ENCODE measurements at regions not wholly inside any gene's neighbourhood (a gene's known extent, or its start where the extent isn't known, plus 50 kb on each side); places are given as distances from the start of the nearest gene placed in this dataset.

- no peak for DNase-seq (ENCODE audit: low read depth, low spot score)
- no peak overlapping the region for H3K27ac ChIP-seq (ENCODE audit: low read depth, low read length)
- no peak overlapping the region for H3K4me2 ChIP-seq (ENCODE audit: low read length)
- BruUV-seq (replicated peaks), result no TSS peak
- no peak overlapping the region for H3K4me3 ChIP-seq (replicated peaks in 1 of 2; ENCODE audit: low read depth in 1 of 2, low read length in 2 of 2)
- TF ChIP-seq SRF (IDR thresholded peaks at IDR 0.05; ENCODE audit: low read depth), result no peak
- TF ChIP-seq POLR2AphosphoS5 (IDR thresholded peaks at IDR 0.05; ENCODE audit: low read depth, low read length), result no peak
- TF ChIP-seq SIN3A (IDR thresholded peaks at IDR 0.05; ENCODE audit: low read depth), result no peak
- TF ChIP-seq TCF7L2 (IDR thresholded peaks at IDR 0.05; ENCODE audit: borderline replicate concordance, extremely low read depth, insufficient read depth, insufficient read length), result no peak
- TF ChIP-seq MAX (IDR thresholded peaks at IDR 0.05), result no peak
- TF ChIP-seq EZH2phosphoT487 (IDR thresholded peaks at IDR 0.05; ENCODE audit: borderline replicate concordance), result no peak
- TF ChIP-seq SP1 (IDR thresholded peaks at IDR 0.05; ENCODE audit: low read depth), result no peak
- TF ChIP-seq JUND (IDR thresholded peaks at IDR 0.05), result no peak
- TF ChIP-seq FOSL1 (IDR thresholded peaks at IDR 0.05; ENCODE audit: low read depth), result no peak
- no peak for TF ChIP-seq RAD21 (IDR thresholded peaks at IDR 0.05; ENCODE audit: low read depth)
- TF ChIP-seq CEBPB (IDR thresholded peaks at IDR 0.05; ENCODE audit: low read depth), result no peak
- no peak for TF ChIP-seq ELF1 (IDR thresholded peaks at IDR 0.05; ENCODE audit: borderline replicate concordance, low read depth)
- H3K79me2 ChIP-seq (ENCODE audit: insufficient read depth, low read length), result no peaks in the 10 kb centered on the region
- ATAC-seq, result no peak
- no peak overlapping the region for H2AFZ ChIP-seq (ENCODE audit: low read depth, low read length, poor library complexity, severe bottlenecking)
- ChIA-PET RAD21 (ENCODE audit: low non-redundant PET in 1 of 2, low total read pairs in 2 of 2, uncharacterized antibody in 2 of 2, unreplicated experiment in 2 of 2) (no interaction called here), POLR2A (interaction anchor here (1.3 kb wide), 1 partner anchor 13 kb away, joined by 3 read pairs; no protein-coding TSS in a partner anchor), CTCF (interaction anchor here (2.6 kb wide), 1 partner anchor 13 kb away, joined by 15 read pairs; no protein-coding TSS in a partner anchor)
- no peaks in the 10 kb centered on the region for H3K4me1 ChIP-seq (ENCODE audit: control insufficient read depth in 1 of 2, insufficient read depth in 2 of 2, low read length in 2 of 2)
- H3K9me2 ChIP-seq (ENCODE audit: insufficient read depth), result no peaks in the 10 kb centered on the region
- no peak overlapping the region for H3K9ac ChIP-seq (ENCODE audit: low read length)
- intact Hi-C loops (cut with micrococcal nuclease), result no loop called here
- no peaks in the 10 kb centered on the region for H4K20me1 ChIP-seq (ENCODE audit: insufficient read depth)
- no peaks in the 10 kb centered on the region for H3K36me3 ChIP-seq (ENCODE audit: control insufficient read depth in 1 of 2, insufficient read depth in 2 of 2, low read length in 2 of 2)
- H3K27me3 ChIP-seq (ENCODE audit: insufficient read depth, low read length), result no peaks in the 10 kb centered on the region
- H3K9me3 ChIP-seq (ENCODE audit: control insufficient read depth in 1 of 2, insufficient read depth in 1 of 2, low read depth in 1 of 2, low read length in 2 of 2), result no peaks in the 10 kb centered on the region
Measured at GRCh38 chr11:27282806-27283205, 80.2 kb downstream of the CCDC34 start.

Measured in HCT116 (cell line).